GM23338 (cell line): ENCODE measurements at regions not wholly inside any gene's neighbourhood (a gene's known extent, or its start where the extent isn't known, plus 50 kb on each side); places are given as distances from the start of the nearest gene placed in this dataset.

Experiments used
- ATAC-seq: fragments of 200-7000 bp; cut with Tn5 transposase; 3 replicates; pipeline ENCODE4 v1.9.1; 2020
- DNase-seq: peaks from one replicate; pipeline ENCODE4 v3.0.0-alpha.2; 2015; ENCODE audit warnings: low spot score
- H2AFZ ChIP-seq: fragments of 200-600 bp; sonication (generic); 2 replicates; pipeline ENCODE4 v1.8.0; 2016; ENCODE audit warnings: antibody characterized with exemption, mild to moderate bottlenecking, moderate library complexity
- H3F3A ChIP-seq: fragments of 200-600 bp; sonication (generic); replicated peaks from 2 replicates; pipeline ENCODE4 v1.8.0; 2017; ENCODE audit warnings: antibody characterized with exemption, mixed run types, low read depth
- H3K27ac ChIP-seq: fragments of 200-600 bp; sonication (generic); 2 replicates; pipeline ENCODE4 v1.6.1; 2016; ENCODE audit warnings: low read depth
- H3K27me3 ChIP-seq: fragments of 200-600 bp; sonication (generic); 2 replicates; pipeline ENCODE4 v1.8.0; 2016; ENCODE audit warnings: mild to moderate bottlenecking, mixed run types, moderate library complexity; ENCODE audit not compliant: insufficient read depth
- H3K36me3 ChIP-seq: fragments of 200-600 bp; sonication (generic); 2 replicates; pipeline ENCODE4 v1.8.0; 2016; ENCODE audit warnings: mild to moderate bottlenecking; ENCODE audit not compliant: insufficient read depth
- H3K4me1 ChIP-seq: fragments of 200-600 bp; sonication (generic); 2 replicates; pipeline ENCODE4 v1.8.0; 2016; ENCODE audit warnings: mild to moderate bottlenecking, moderate library complexity; ENCODE audit not compliant: insufficient read depth
- H3K4me2 ChIP-seq: fragments of 200-600 bp; sonication (generic); 2 replicates; pipeline ENCODE4 v1.7.1; 2017; ENCODE audit warnings: mixed run types
- H3K4me3 ChIP-seq: fragments of 200-600 bp; sonication (generic); 2 replicates; pipeline ENCODE4 v1.6.1; 2016; ENCODE audit warnings: mixed run types
- H3K79me2 ChIP-seq: fragments of 200-600 bp; sonication (generic); replicated peaks from 2 replicates; pipeline ENCODE4 v1.8.0; 2017; ENCODE audit warnings: mild to moderate bottlenecking; ENCODE audit not compliant: insufficient read depth
- H3K9me2 ChIP-seq: fragments of 200-600 bp; sonication (generic); 2 replicates; pipeline ENCODE4 v1.8.0; 2017; ENCODE audit not compliant: insufficient read depth
- H4K20me1 ChIP-seq: fragments of 200-600 bp; sonication (generic); replicated peaks from 2 replicates; pipeline ENCODE4 v1.8.0; 2017; ENCODE audit warnings: mild to moderate bottlenecking; ENCODE audit not compliant: insufficient read depth
- H3K27ac Mint-ChIP-seq: 2 replicates; pipeline ENCODE4 v1.8.0; 2020; ENCODE audit warnings: inconsistent platforms, mild to moderate bottlenecking, moderate library complexity, mixed read lengths
- H3K27me3 Mint-ChIP-seq: 3 replicates; pipeline ENCODE4 v1.8.0; 2022; ENCODE audit warnings: low read depth, mild to moderate bottlenecking, moderate library complexity, mixed read lengths, inconsistent platforms; ENCODE audit not compliant: insufficient read depth, poor library complexity
- H3K36me3 Mint-ChIP-seq: 3 replicates; pipeline ENCODE4 v1.8.0; 2021; ENCODE audit warnings: low read depth, mild to moderate bottlenecking, inconsistent platforms, moderate library complexity, mixed read lengths
- H3K4me1 Mint-ChIP-seq: 3 replicates; pipeline ENCODE4 v1.8.0; 2020; ENCODE audit warnings: mild to moderate bottlenecking, inconsistent platforms, mixed read lengths
- H3K4me3 Mint-ChIP-seq: 3 replicates; pipeline ENCODE4 v1.8.0; 2021; ENCODE audit warnings: moderate library complexity, mild to moderate bottlenecking, inconsistent platforms, mixed read lengths
- H3K9me3 Mint-ChIP-seq: 3 replicates; pipeline ENCODE4 v1.8.0; 2020; ENCODE audit warnings: moderate library complexity, mild to moderate bottlenecking, inconsistent platforms, mixed read lengths
- CREB1 ChIP-seq: fragments of 250-450 bp; sonication (Bioruptor Pico); IDR thresholded peaks from 2 replicates; pipeline ENCODE4 v1.5.0; 2020; ENCODE audit warnings: low read depth, mild to moderate bottlenecking, moderate library complexity
- EZH2 ChIP-seq: fragments of 200-600 bp; sonication (generic); IDR thresholded peaks from one replicate; pipeline ENCODE4 v1.8.0; 2017; ENCODE audit warnings: antibody characterized with exemption, mild to moderate bottlenecking, low read depth; ENCODE audit not compliant: unreplicated experiment
- JUNB ChIP-seq: IDR thresholded peaks from one replicate; pipeline ENCODE4 v1.6.1; 2016; ENCODE audit warnings: antibody characterized with exemption; ENCODE audit not compliant: unreplicated experiment
- NANOG ChIP-seq: IDR thresholded peaks from 2 replicates; pipeline ENCODE4 v1.6.1; 2016; ENCODE audit warnings: antibody characterized with exemption, borderline replicate concordance
- POLR2AphosphoS5 ChIP-seq: IDR thresholded peaks from 2 replicates; pipeline ENCODE4 v1.6.1; 2016; ENCODE audit warnings: antibody characterized with exemption, low read depth
- STAT1 ChIP-seq: IDR thresholded peaks from one replicate; pipeline ENCODE4 v1.6.1; 2016; ENCODE audit warnings: antibody characterized with exemption; ENCODE audit not compliant: unreplicated experiment
- ZNF114 ChIP-seq: fragments of 250-450 bp; sonication (Bioruptor Pico); IDR thresholded peaks from 2 replicates; pipeline ENCODE4 v1.5.0; 2020; ENCODE audit warnings: mild to moderate bottlenecking, moderate library complexity
- ZNF331 ChIP-seq: fragments of 250-450 bp; sonication (Bioruptor Pico); IDR thresholded peaks from 2 replicates; pipeline ENCODE4 v1.5.0; 2020; ENCODE audit warnings: low read depth, mild to moderate bottlenecking, moderate library complexity
- TF ChIP-seq, protein P1 (sequence below): IDR thresholded peaks from 2 replicates; pipeline ENCODE4 v1.6.1; 2016; ENCODE audit warnings: antibody characterized with exemption
- TF ChIP-seq, protein P2 (sequence below), 2 experiments: fragments of 200-600 bp in 1 of 2; sonication (generic) in 1 of 2; conservative IDR thresholded peaks; 2 replicates each; pipeline versions ENCODE4 v1.5.1 to v1.6.1; 2016 to 2017; ENCODE audit warnings: antibody characterized with exemption in 2 of 2, low read depth in 2 of 2, mild to moderate bottlenecking in 2 of 2, moderate library complexity in 1 of 2

DNA sequence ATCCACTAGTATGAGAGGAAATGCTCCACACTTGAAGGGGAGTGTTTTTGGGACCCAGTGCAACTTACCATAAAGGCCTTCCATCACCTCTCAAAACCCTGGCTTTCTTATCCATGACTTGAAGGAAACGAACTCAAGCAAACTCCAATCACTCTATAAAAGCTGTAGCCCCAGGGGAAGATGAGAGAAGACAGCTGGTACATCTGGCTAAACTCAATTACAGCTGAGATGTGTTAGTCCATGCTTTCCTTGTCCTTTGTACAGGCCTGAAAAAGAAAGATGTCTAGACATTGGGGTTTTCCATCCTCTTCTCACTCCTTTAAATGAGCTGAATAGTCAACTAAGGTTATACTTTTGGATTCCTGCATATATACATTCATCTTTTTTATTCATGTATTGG, 89.5 kb upstream of the ANKRD30A start:
- H3K9me3 Mint-ChIP-seq = peaks cover 88% of the 10 kb centered on the region

DNA sequence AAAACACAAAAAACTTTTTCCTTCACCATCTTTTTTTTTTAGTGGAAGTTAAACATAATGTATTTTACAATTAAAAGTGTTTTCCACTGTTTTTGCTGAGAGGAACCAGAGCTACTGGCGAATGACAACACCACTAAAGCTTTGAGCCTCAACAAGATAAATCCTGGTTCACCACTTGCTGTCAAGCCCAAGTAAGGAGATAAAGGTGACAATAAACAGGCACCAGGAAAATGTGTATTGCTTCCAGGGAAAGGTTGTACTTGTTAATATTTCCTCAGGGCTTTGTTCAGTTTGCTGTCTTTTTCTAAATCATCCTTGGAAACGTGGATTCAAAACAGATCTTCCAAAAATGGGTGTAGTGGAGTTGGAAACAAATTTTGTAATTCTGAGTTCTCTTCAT, 109.9 kb upstream of the ANKRD30A start:
- H3K36me3 Mint-ChIP-seq = peaks cover 18% of the 10 kb centered on the region
- Histone ChIP-seq H3K27me3 (no peaks in the 10 kb centered on the region), H3K79me2 (no peaks in the 10 kb centered on the region), H3K27ac (no peak overlapping the region), H3K9me2 (no peaks in the 10 kb centered on the region), H4K20me1 (no peaks in the 10 kb centered on the region), H3K36me3 (no peaks in the 10 kb centered on the region), H3F3A (no peaks in the 10 kb centered on the region), H3K4me2 (no peak overlapping the region), H3K4me1 (no peaks in the 10 kb centered on the region), H3K4me3 (no peak overlapping the region), H2AFZ (no peak overlapping the region)
- DNase-seq (no peak), ATAC-seq (no peak)
- H3K4me1 Mint-ChIP-seq = no peaks in the 10 kb centered on the region
- H3K27me3 Mint-ChIP-seq = peaks cover 2% of the 10 kb centered on the region
- H3K9me3 Mint-ChIP-seq = peaks cover 97% of the 10 kb centered on the region
- no peak overlapping the region for H3K4me3 Mint-ChIP-seq
- H3K27ac Mint-ChIP-seq = no peak overlapping the region
- no peak for TF ChIP-seq NANOG
- no peak for TF ChIP-seq POLR2AphosphoS5
- TF ChIP-seq CREB1 (CRISPR knock-in tag) = no peak
- no peak for TF ChIP-seq ZNF331 (CRISPR knock-in tag)
- TF ChIP-seq, protein P1, sequence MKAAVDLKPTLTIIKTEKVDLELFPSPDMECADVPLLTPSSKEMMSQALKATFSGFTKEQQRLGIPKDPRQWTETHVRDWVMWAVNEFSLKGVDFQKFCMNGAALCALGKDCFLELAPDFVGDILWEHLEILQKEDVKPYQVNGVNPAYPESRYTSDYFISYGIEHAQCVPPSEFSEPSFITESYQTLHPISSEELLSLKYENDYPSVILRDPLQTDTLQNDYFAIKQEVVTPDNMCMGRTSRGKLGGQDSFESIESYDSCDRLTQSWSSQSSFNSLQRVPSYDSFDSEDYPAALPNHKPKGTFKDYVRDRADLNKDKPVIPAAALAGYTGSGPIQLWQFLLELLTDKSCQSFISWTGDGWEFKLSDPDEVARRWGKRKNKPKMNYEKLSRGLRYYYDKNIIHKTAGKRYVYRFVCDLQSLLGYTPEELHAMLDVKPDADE = no peak
- TF ChIP-seq JUNB = no peak
- no peak for TF ChIP-seq STAT1
- TF ChIP-seq, protein P2, sequence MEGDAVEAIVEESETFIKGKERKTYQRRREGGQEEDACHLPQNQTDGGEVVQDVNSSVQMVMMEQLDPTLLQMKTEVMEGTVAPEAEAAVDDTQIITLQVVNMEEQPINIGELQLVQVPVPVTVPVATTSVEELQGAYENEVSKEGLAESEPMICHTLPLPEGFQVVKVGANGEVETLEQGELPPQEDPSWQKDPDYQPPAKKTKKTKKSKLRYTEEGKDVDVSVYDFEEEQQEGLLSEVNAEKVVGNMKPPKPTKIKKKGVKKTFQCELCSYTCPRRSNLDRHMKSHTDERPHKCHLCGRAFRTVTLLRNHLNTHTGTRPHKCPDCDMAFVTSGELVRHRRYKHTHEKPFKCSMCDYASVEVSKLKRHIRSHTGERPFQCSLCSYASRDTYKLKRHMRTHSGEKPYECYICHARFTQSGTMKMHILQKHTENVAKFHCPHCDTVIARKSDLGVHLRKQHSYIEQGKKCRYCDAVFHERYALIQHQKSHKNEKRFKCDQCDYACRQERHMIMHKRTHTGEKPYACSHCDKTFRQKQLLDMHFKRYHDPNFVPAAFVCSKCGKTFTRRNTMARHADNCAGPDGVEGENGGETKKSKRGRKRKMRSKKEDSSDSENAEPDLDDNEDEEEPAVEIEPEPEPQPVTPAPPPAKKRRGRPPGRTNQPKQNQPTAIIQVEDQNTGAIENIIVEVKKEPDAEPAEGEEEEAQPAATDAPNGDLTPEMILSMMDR (conservative IDR thresholded peaks at IDR 0.05; ENCODE audit: low read depth in 2 of 2) = no peak
- TF ChIP-seq ZNF114 (CRISPR knock-in tag) = no peak
- no peak for TF ChIP-seq EZH2

More for the DNA sequence above, 89.5 kb upstream of the ANKRD30A start:
- Histone ChIP-seq H3K36me3 (no peaks in the 10 kb centered on the region; the same call in 1 of the 2 replicates), H3F3A (no peaks in the 10 kb centered on the region), H3K27me3 (no peaks in the 10 kb centered on the region), H3K27ac (no peak overlapping the region), H4K20me1 (no peaks in the 10 kb centered on the region), H2AFZ (no peak overlapping the region), H3K4me3 (no peak overlapping the region), H3K9me2 (no peaks in the 10 kb centered on the region), H3K79me2 (no peaks in the 10 kb centered on the region), H3K4me1 (no peaks in the 10 kb centered on the region), H3K4me2 (no peak overlapping the region)
- TF ChIP-seq STAT1 (no peak), JUNB (no peak), EZH2 (no peak)
- TF ChIP-seq, protein P2 (conservative IDR thresholded peaks at IDR 0.05; ENCODE audit: low read depth in 2 of 2) = no peak
- TF ChIP-seq, protein P1 = no peak
- no peaks in the 10 kb centered on the region for H3K27me3 Mint-ChIP-seq
- no peak for DNase-seq
- no peak overlapping the region for H3K27ac Mint-ChIP-seq
- ATAC-seq = no peak
- peaks cover 12% of the 10 kb centered on the region; the same call in 2 of the 3 replicates for H3K36me3 Mint-ChIP-seq
- no peaks in the 10 kb centered on the region for H3K4me1 Mint-ChIP-seq
- no peak overlapping the region for H3K4me3 Mint-ChIP-seq
